Osteocyte (in vitro differentiated cells): ENCODE measurements at regions not wholly inside any gene's neighbourhood (a gene's known extent, or its start where the extent isn't known, plus 50 kb on each side); places are given as distances from the start of the nearest gene placed in this dataset.

ENCODE experiments used
- DNase-seq: peaks from one replicate; pipeline ENCODE4 v3.0.0; 2021; ENCODE audit warnings: mixed read lengths; ENCODE audit not compliant: unreplicated experiment; ENCODE audit errors: extremely low spot score
- H3K27ac Mint-ChIP-seq: one replicate; pipeline ENCODE4 v1.8.0; 2021; ENCODE audit warnings: mild to moderate bottlenecking, mixed read lengths; ENCODE audit not compliant: unreplicated experiment
- H3K27me3 Mint-ChIP-seq: one replicate; pipeline ENCODE4 v1.8.0; 2021; ENCODE audit warnings: mixed read lengths; ENCODE audit not compliant: unreplicated experiment
- H3K36me3 Mint-ChIP-seq: one replicate; pipeline ENCODE4 v1.8.0; 2021; ENCODE audit warnings: mixed read lengths; ENCODE audit not compliant: unreplicated experiment
- H3K4me1 Mint-ChIP-seq: one replicate; pipeline ENCODE4 v1.8.0; 2021; ENCODE audit warnings: mixed read lengths; ENCODE audit not compliant: unreplicated experiment
- H3K4me3 Mint-ChIP-seq: one replicate; pipeline ENCODE4 v1.8.0; 2021; ENCODE audit warnings: mild to moderate bottlenecking, moderate library complexity, mixed read lengths; ENCODE audit not compliant: unreplicated experiment
- H3K9me3 Mint-ChIP-seq: one replicate; pipeline ENCODE4 v1.8.0; 2021; ENCODE audit warnings: mixed read lengths; ENCODE audit not compliant: unreplicated experiment
- TF ChIP-seq, protein P1 (sequence below): fragments of 200-600 bp; sonication (generic); IDR thresholded peaks from 2 replicates; pipeline ENCODE4 v1.5.0; 2021; ENCODE audit warnings: antibody characterized with exemption, mild to moderate bottlenecking, moderate library complexity

DNA sequence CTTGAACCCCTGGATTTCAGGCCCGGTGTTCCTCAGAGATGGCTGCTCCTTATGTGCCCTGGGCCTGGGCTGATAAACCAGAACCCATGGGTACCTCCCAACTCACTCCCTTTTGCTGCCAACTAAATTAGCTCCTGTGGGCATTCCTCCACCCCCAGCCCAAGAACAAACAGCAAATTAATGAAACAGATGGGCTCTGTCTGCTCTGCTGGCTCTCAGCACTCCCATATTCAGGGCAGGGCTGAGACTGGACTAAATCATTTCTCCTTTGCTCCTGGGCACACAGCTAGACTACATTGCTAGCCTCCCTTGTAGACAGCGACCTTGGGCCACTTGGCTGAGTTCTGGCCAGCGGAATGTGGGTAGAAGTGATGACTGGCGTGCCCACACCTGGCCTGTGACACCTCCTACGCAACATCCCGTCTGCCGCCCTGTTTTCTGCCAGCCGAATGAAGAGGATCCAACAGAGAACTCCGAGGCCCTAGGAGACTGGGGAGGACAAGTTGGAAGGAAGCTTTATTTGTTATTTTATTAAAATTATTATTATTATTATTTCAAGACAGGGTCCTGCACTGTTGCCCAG, 101.9 kb upstream of the DISP3 start:
- no peak overlapping the region for H3K27ac Mint-ChIP-seq
- no peaks in the 10 kb centered on the region for H3K36me3 Mint-ChIP-seq
- TF ChIP-seq, protein P1, sequence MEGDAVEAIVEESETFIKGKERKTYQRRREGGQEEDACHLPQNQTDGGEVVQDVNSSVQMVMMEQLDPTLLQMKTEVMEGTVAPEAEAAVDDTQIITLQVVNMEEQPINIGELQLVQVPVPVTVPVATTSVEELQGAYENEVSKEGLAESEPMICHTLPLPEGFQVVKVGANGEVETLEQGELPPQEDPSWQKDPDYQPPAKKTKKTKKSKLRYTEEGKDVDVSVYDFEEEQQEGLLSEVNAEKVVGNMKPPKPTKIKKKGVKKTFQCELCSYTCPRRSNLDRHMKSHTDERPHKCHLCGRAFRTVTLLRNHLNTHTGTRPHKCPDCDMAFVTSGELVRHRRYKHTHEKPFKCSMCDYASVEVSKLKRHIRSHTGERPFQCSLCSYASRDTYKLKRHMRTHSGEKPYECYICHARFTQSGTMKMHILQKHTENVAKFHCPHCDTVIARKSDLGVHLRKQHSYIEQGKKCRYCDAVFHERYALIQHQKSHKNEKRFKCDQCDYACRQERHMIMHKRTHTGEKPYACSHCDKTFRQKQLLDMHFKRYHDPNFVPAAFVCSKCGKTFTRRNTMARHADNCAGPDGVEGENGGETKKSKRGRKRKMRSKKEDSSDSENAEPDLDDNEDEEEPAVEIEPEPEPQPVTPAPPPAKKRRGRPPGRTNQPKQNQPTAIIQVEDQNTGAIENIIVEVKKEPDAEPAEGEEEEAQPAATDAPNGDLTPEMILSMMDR = no peak
- no peaks in the 10 kb centered on the region for H3K4me1 Mint-ChIP-seq
- H3K4me3 Mint-ChIP-seq = no peak overlapping the region
- no peaks in the 10 kb centered on the region for H3K27me3 Mint-ChIP-seq
- H3K9me3 Mint-ChIP-seq = no peaks in the 10 kb centered on the region
- no peak for DNase-seq

DNA sequence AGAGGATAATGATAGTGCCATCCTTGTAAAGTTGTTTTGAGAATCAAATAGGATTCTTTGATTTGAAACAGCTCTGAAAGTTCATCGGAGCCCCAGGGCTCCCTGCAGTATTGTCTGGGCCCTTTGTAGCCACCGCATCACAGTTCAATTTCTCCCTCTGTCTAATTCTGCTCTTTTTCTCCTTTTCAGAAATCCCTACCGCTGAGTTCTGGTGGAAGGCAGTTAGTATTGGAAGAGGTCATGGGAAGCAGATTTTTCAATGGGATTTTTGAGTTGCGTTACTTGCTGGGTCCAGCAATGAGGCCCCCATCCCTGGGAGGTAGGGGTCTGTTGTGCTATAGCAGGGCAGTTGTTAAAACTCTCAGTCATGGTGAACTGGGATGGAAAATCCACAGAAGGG, 101.0 kb upstream of the DISP3 start:
- Mint-ChIP-seq H3K4me3 (no peak overlapping the region), H3K4me1 (no peaks in the 10 kb centered on the region), H3K36me3 (no peaks in the 10 kb centered on the region), H3K27ac (no peak overlapping the region), H3K27me3 (no peaks in the 10 kb centered on the region), H3K9me3 (no peaks in the 10 kb centered on the region)
- TF ChIP-seq, protein P1 = no peak
- no peak for DNase-seq

DNA sequence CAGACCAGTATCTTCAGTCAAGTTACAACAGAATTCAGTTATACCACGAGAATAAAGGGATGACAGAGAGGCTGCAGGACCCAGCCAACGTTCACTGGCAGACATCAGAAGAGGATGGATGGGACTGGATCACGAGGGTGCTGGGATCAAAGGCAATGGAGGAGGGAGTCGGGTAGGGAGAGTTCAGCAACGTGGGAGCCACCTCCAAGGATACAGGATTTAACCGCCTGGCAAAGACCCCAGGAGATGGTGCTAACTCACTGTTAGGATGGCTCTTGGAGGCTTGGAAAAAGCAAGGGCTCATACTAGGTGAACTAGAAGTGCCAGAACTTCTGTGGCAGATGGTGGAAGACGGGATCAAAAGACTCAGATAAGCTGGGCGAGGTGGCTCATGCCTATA, 99.1 kb upstream of the DISP3 start:
- TF ChIP-seq, protein P1 = no peak

DNA sequence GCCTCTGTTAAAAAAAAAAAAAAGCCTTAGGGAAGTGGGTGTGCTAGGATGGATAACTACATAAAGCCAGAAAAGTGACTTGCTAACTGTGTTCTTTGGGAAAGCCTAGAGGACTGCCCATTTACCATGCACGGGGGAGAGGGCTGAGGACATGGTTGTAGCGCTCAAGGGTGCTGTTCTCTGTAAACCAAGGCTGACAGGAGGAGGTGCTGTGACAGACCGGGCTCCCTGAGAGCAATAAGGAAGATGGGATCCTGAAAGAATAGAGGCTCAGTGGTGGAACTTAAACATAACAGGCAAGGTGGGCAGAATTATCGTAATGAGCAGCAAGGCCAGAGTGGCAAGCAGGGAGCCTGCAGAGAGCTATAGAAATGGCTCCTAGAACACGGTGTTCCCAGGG, 98.5 kb upstream of the DISP3 start:
- Mint-ChIP-seq H3K27me3 (no peaks in the 10 kb centered on the region), H3K36me3 (no peaks in the 10 kb centered on the region)
- DNase-seq = no peak

More for the DNA sequence above, 99.1 kb upstream of the DISP3 start:
- Mint-ChIP-seq H3K4me1 (no peaks in the 10 kb centered on the region), H3K36me3 (no peaks in the 10 kb centered on the region), H3K4me3 (no peak overlapping the region), H3K27ac (no peak overlapping the region), H3K9me3 (no peaks in the 10 kb centered on the region), H3K27me3 (no peaks in the 10 kb centered on the region)
- DNase-seq = no peak

DNA sequence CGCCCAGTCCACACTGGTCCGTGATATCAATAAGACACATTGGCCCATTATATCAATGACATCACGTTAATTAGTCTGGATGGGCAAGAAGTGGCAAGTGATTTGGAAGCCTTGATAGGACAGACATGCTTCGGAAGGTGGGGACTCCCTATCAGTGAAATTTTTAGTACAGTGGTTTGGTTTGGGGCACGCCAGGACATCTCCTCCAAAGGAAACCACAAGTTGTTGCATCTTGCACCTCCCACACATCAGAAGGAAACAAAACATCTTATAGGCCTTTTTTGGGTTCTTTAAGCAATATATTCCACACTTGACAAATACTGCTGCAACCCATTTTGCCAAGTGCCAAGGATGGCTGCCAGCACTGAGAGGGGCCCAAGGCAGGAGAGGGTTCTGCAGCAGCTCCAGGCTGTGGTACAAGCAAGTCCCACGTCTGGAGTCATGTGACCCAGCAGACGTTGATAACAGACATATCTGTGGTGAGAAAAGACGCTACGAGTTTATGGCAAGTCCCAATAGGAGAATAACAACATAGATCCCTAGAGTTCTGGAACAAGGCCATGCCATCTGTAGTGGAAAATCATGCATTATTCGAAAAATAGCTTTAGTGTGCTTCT, 95.3 kb upstream of the DISP3 start:
- Mint-ChIP-seq H3K4me1 (no peaks in the 10 kb centered on the region), H3K36me3 (no peaks in the 10 kb centered on the region), H3K27ac (no peak overlapping the region), H3K4me3 (no peak overlapping the region), H3K9me3 (no peaks in the 10 kb centered on the region), H3K27me3 (peaks cover 5% of the 10 kb centered on the region)
- TF ChIP-seq, protein P1 = no peak
- DNase-seq = no peak

More for the DNA sequence above, 98.5 kb upstream of the DISP3 start:
- no peaks in the 10 kb centered on the region for H3K9me3 Mint-ChIP-seq
- no peak overlapping the region for H3K4me3 Mint-ChIP-seq
- H3K27ac Mint-ChIP-seq = no peak overlapping the region
- H3K4me1 Mint-ChIP-seq = no peaks in the 10 kb centered on the region
- TF ChIP-seq, protein P1 = no peak
